ENCODE measurements at regions not wholly inside any gene's neighbourhood (a gene's known extent, or its start where the extent isn't known, plus 50 kb on each side); places are given as distances from the start of the nearest gene placed in this dataset.

GRCh38 chr1:8109216-8109615, 83.1 kb upstream of the ERRFI1 start:
- TF ChIP-seq REST (IDR thresholded peaks at IDR 0.05; ENCODE audit: insufficient replicate concordance, low read depth) (no peak), POLR2AphosphoS5 (IDR thresholded peaks at IDR 0.05; ENCODE audit: low read depth) (no peak)
